CD14-positive monocyte (primary cell): ENCODE measurements at regions not wholly inside any gene's neighbourhood (a gene's known extent, or its start where the extent isn't known, plus 50 kb on each side); places are given as distances from the start of the nearest gene placed in this dataset.

Experiments
- DNase-seq, 3 donors: peaks; one replicate each; pipeline ENCODE4 v3.0.0-alpha.2; 2011 to 2022
- H2AFZ ChIP-seq: 2 replicates; pipeline ENCODE4 v1.6.0; 2012; ENCODE audit warnings: mild to moderate bottlenecking, low read depth, low read length, inconsistent platforms; ENCODE audit not compliant: insufficient read depth, poor library complexity, severe bottlenecking
- H3K27ac ChIP-seq, 2 donors: 1 replicate in 1 of 2; 2 replicates in 1 of 2; pipeline ENCODE4 v1.5.1; 2012 to 2013; ENCODE audit warnings: low read length in 2 of 2, control low read depth in 1 of 2, inconsistent platforms in 1 of 2, low read depth in 1 of 2, mild to moderate bottlenecking in 1 of 2
- H3K27me3 ChIP-seq, 2 donors: one replicate each; pipeline versions ENCODE4 v1.6.0 to v1.6.1; 2011 to 2013; ENCODE audit warnings: low read length in 2 of 2; ENCODE audit not compliant: control insufficient read depth in 2 of 2, insufficient read depth in 2 of 2
- H3K36me3 ChIP-seq, 2 donors: replicated peaks in 1 of 2; 1 replicate in 1 of 2; 2 replicates in 1 of 2; pipeline versions ENCODE4 v1.5.1 to v1.6.1; 2012 to 2013; ENCODE audit warnings: low read length in 2 of 2, control low read depth in 1 of 2, inconsistent platforms in 1 of 2, mild to moderate bottlenecking in 1 of 2; ENCODE audit not compliant: insufficient read depth in 2 of 2, control insufficient read depth in 1 of 2
- H3K4me1 ChIP-seq, 2 donors: 1 replicate in 1 of 2; 2 replicates in 1 of 2; pipeline versions ENCODE4 v1.5.1 to v1.6.1; 2012 to 2013; ENCODE audit warnings: low read length in 2 of 2, control low read depth in 1 of 2, inconsistent platforms in 1 of 2, mild to moderate bottlenecking in 1 of 2, moderate library complexity in 1 of 2; ENCODE audit not compliant: insufficient read depth in 2 of 2, control insufficient read depth in 1 of 2
- H3K4me2 ChIP-seq: replicated peaks from 2 replicates; pipeline ENCODE3; 2012; ENCODE audit warnings: low read length, moderate library complexity, mild to moderate bottlenecking; ENCODE audit not compliant: poor library complexity, severe bottlenecking; ENCODE audit errors: extremely low read depth
- H3K4me3 ChIP-seq, 3 experiments: fragments of 200-600 bp in 1 of 3; sonication (generic) in 1 of 3; replicated peaks in 1 of 3; 1 replicate in 2 of 3; 2 replicates in 1 of 3; pipeline ENCODE4 v1.5.1; 2011 to 2013; ENCODE audit warnings: low read length in 3 of 3, mild to moderate bottlenecking in 3 of 3, control low read depth in 2 of 3, low read depth in 2 of 3, inconsistent platforms in 1 of 3, moderate library complexity in 1 of 3
- H3K79me2 ChIP-seq: 2 replicates; pipeline ENCODE4 v1.6.0; 2012; ENCODE audit warnings: mild to moderate bottlenecking, control low read depth, inconsistent platforms, low read length, moderate library complexity; ENCODE audit not compliant: insufficient read depth
- H3K9ac ChIP-seq: 2 replicates; pipeline ENCODE4 v1.6.0; 2017; ENCODE audit warnings: low read length, mild to moderate bottlenecking; ENCODE audit not compliant: insufficient read depth, poor library complexity, severe bottlenecking
- H3K9me3 ChIP-seq, 2 donors: replicated peaks in 1 of 2; 1 replicate in 1 of 2; 2 replicates in 1 of 2; pipeline versions ENCODE4 v1.5.1 to v1.6.1; 2012 to 2013; ENCODE audit warnings: low read length in 2 of 2, control low read depth in 1 of 2; ENCODE audit not compliant: control insufficient read depth in 1 of 2, insufficient read depth in 1 of 2
- H4K20me1 ChIP-seq: 2 replicates; pipeline ENCODE4 v1.6.0; 2012; ENCODE audit warnings: mild to moderate bottlenecking, low read length, control low read depth, moderate library complexity; ENCODE audit not compliant: insufficient read depth
- H3K27ac Mint-ChIP-seq, 7 donors: one replicate each; pipeline ENCODE4 v1.8.0; 2020; ENCODE audit warnings: mild to moderate bottlenecking in 7 of 7, mixed read lengths in 7 of 7, moderate library complexity in 6 of 7, inconsistent platforms in 2 of 7
- H3K27me3 Mint-ChIP-seq, 3 donors: one replicate each; pipeline ENCODE4 v1.8.0; 2021 to 2022; ENCODE audit warnings: low read depth in 3 of 3, mild to moderate bottlenecking in 3 of 3, mixed read lengths in 3 of 3, moderate library complexity in 3 of 3, inconsistent platforms in 1 of 3
- H3K36me3 Mint-ChIP-seq, 2 donors: one replicate each; pipeline ENCODE4 v1.8.0; 2020; ENCODE audit warnings: mixed read lengths in 2 of 2, inconsistent platforms in 1 of 2, mild to moderate bottlenecking in 1 of 2
- H3K4me1 Mint-ChIP-seq: one replicate; pipeline ENCODE4 v1.8.0; 2020; ENCODE audit warnings: mild to moderate bottlenecking, mixed read lengths
- H3K4me3 Mint-ChIP-seq, 2 donors: one replicate each; pipeline ENCODE4 v1.8.0; 2020; ENCODE audit warnings: mild to moderate bottlenecking in 2 of 2, mixed read lengths in 2 of 2, moderate library complexity in 1 of 2
- H3K9me3 Mint-ChIP-seq, 7 donors: one replicate each; pipeline ENCODE4 v1.8.0; 2020 to 2022; ENCODE audit warnings: mixed read lengths in 7 of 7, mild to moderate bottlenecking in 6 of 7, moderate library complexity in 6 of 7, inconsistent platforms in 2 of 7
- CTCF ChIP-seq: fragments of 200-600 bp; IDR thresholded peaks from one replicate; pipeline ENCODE4 v1.8.0; 2022; ENCODE audit warnings: antibody characterized with exemption, mild to moderate bottlenecking
- WGBS: methylation state at CpG from one replicate; pipeline ENCODE4 v1.1.5; 2013; ENCODE audit warnings: missing lambda C conversion rate; ENCODE audit not compliant: insufficient coverage; 5-methylcytosine and 5-hydroxymethylcytosine counted together
- intact Hi-C, 2 donors: fragments of 100-400 bp; cut with micrococcal nuclease; formaldehyde crosslinking; loops; one replicate each; pipeline versions ENCODE4 v1.15.0 to v1.15.1; 2023

GRCh38 chr5:17329571-17329970 lies 112.1 kb downstream of the BASP1 start:
- Histone ChIP-seq H3K9me3 (peaks cover 7 to 11% of the 10 kb centered on the region in 2 donors), H4K20me1 (no peaks in the 10 kb centered on the region), H3K4me1 (no peaks in the 10 kb centered on the region), H3K79me2 (no peaks in the 10 kb centered on the region), H3K4me3 (no peak overlapping the region), H3K4me2 (no peak overlapping the region), H3K27me3 (no peaks in the 10 kb centered on the region), H3K9ac (no peak overlapping the region), H3K36me3 (no peaks in the 10 kb centered on the region), H3K27ac (no peak overlapping the region), H2AFZ (no peak overlapping the region)
- peaks cover 2% of the 10 kb centered on the region for H3K4me1 Mint-ChIP-seq
- no peaks in the 10 kb centered on the region for H3K27me3 Mint-ChIP-seq
- peaks cover 17 to 32% (median 26%) of the 10 kb centered on the region in 7 donors for H3K9me3 Mint-ChIP-seq
- no peak for DNase-seq
- no peak overlapping the region for H3K27ac Mint-ChIP-seq
- no peaks in the 10 kb centered on the region for H3K36me3 Mint-ChIP-seq
- intact Hi-C loops: no loop called here
- H3K4me3 Mint-ChIP-seq: no peak overlapping the region
- no peak for TF ChIP-seq CTCF
- 100% methylated on average over 2 of the region's 3 CpGs for WGBS

- no peak for DNase-seq
- H3K4me1 Mint-ChIP-seq: peaks cover 2% of the 10 kb centered on the region
- no peaks in the 10 kb centered on the region for H3K36me3 ChIP-seq
- no peak for TF ChIP-seq CTCF
- H3K27me3 ChIP-seq: no peaks in the 10 kb centered on the region
- no peak overlapping the region for H3K9ac ChIP-seq
- H3K9me3 ChIP-seq: peaks cover 9 to 11% of the 10 kb centered on the region in 2 donors
- no peak overlapping the region for H3K4me3 ChIP-seq
- no peak overlapping the region for H3K27ac Mint-ChIP-seq
- H4K20me1 ChIP-seq: no peaks in the 10 kb centered on the region
- no peaks in the 10 kb centered on the region for H3K4me1 ChIP-seq
- no peaks in the 10 kb centered on the region for H3K27me3 Mint-ChIP-seq
- no CpG with 5 or more reads among the region's 2 CpGs for WGBS
- no peak overlapping the region for H3K27ac ChIP-seq
- intact Hi-C loops: no loop called here
- H3K36me3 Mint-ChIP-seq: no peaks in the 10 kb centered on the region
- peaks cover 17 to 31% (median 25%) of the 10 kb centered on the region in 7 donors for H3K9me3 Mint-ChIP-seq
- H3K4me3 Mint-ChIP-seq: no peak overlapping the region
- H2AFZ ChIP-seq: no peak overlapping the region
- H3K79me2 ChIP-seq: no peaks in the 10 kb centered on the region
- no peak overlapping the region for H3K4me2 ChIP-seq
These were observed 113.0 kb downstream of the BASP1 start for GRCh38 chr5:17330386-17330785.
